K562 (cell line): ENCODE measurements at regions not wholly inside any gene's neighbourhood (a gene's known extent, or its start where the extent isn't known, plus 50 kb on each side); places are given as distances from the start of the nearest gene placed in this dataset.

Experiments used
- ATAC-seq: fragments of 200-7000 bp; cut with Tn5 transposase; 3 replicates; pipeline ENCODE4 v1.9.1; 2020; ENCODE audit warnings: moderate library complexity
- BruUV-seq: library from RNA; stranded (reverse); fragments of 400-500 nt; replicated peaks from 2 replicates; lab custom pipeline; 2021; lab: Mats Ljungman, UMichigan
- CTCF ChIA-PET: fragments of 300-600 bp; formaldehyde crosslinking; extraction: SDS; loops from one replicate; lab custom pipeline; 2021; ENCODE audit warnings: low intra/inter-chr PET ratio; lab: Yijun Ruan, JAX
- POLR2A ChIA-PET: fragments of 300-600, 350-650 bp; sonication (Branson Sonifier 250); formaldehyde crosslinking; extraction: SDS; loops from one replicate; lab custom pipeline; 2021; ENCODE audit warnings: antibody characterized with exemption, inconsistent platforms; lab: Yijun Ruan, JAX
- DNase-seq, 4 experiments: peaks; one replicate each; pipeline versions ENCODE4 v3.0.0 to v3.0.0-alpha.2; 2011 to 2018; ENCODE audit warnings: low spot score in 3 of 4, mixed read lengths in 3 of 4; ENCODE audit errors: extremely low read depth in 1 of 4
- FAIRE-seq: peaks from 2 replicates; lab custom pipeline; 2011; peaks lifted over from hg19 to GRCh38; lab: Jason Lieb, UNC
- H2AFZ ChIP-seq: 2 replicates; pipeline ENCODE4 v1.6.0; 2011; ENCODE audit warnings: low read depth, low read length, control low read depth, inconsistent platforms
- H3K27ac ChIP-seq: fragments of 200-600 bp; 3 replicates; pipeline ENCODE4 v1.8.0; 2011; ENCODE audit warnings: low read depth, mild to moderate bottlenecking, control low read depth, inconsistent platforms, low read length, moderate library complexity, mixed read lengths; ENCODE audit errors: extremely low read depth
- H3K27me3 ChIP-seq, 2 experiments: fragments of 300-600 bp in 1 of 2; 2 replicates in 1 of 2; 3 replicates in 1 of 2; pipeline versions ENCODE4 v1.6.0 to v1.8.0; 2011; ENCODE audit warnings: inconsistent platforms in 2 of 2, low read length in 2 of 2, mild to moderate bottlenecking in 1 of 2, mixed read lengths in 1 of 2, moderate library complexity in 1 of 2; ENCODE audit not compliant: control insufficient read depth in 2 of 2, insufficient read depth in 2 of 2
- H3K36me3 ChIP-seq: fragments of 300-600 bp; 3 replicates; pipeline ENCODE4 v1.8.0; 2011; ENCODE audit warnings: mild to moderate bottlenecking, low read length, inconsistent platforms; ENCODE audit not compliant: control insufficient read depth, insufficient read depth
- H3K4me1 ChIP-seq, 2 experiments: fragments of 200-600 bp in 1 of 2; replicated peaks in 1 of 2; 2 replicates in 1 of 2; 3 replicates in 1 of 2; pipeline versions ENCODE4 v1.5.1 to v1.8.0; 2011; ENCODE audit warnings: inconsistent platforms in 2 of 2, low read length in 2 of 2, mild to moderate bottlenecking in 1 of 2, mixed read lengths in 1 of 2, moderate library complexity in 1 of 2; ENCODE audit not compliant: control insufficient read depth in 2 of 2, insufficient read depth in 2 of 2
- H3K4me2 ChIP-seq: 2 replicates; pipeline ENCODE4 v1.6.1; 2011; ENCODE audit warnings: low read length, control low read depth, inconsistent platforms, mixed read lengths; ENCODE audit not compliant: insufficient read depth
- H3K4me3 ChIP-seq: fragments of 200-600 bp; sonication (generic), shearing (Covaris generic); 2 replicates; pipeline ENCODE4 v1.5.1; 2016; ENCODE audit warnings: control low read depth, inconsistent platforms
- H3K79me2 ChIP-seq: fragments of 200-600 bp; 3 replicates; pipeline ENCODE4 v1.8.0; 2011; ENCODE audit warnings: low read length, inconsistent platforms; ENCODE audit not compliant: control insufficient read depth, insufficient read depth
- H3K9ac ChIP-seq, 2 experiments: 2 replicates each; pipeline versions ENCODE4 v1.6.0 to v1.6.1; 2011; ENCODE audit warnings: low read depth in 2 of 2, low read length in 2 of 2, control low read depth in 1 of 2, inconsistent platforms in 1 of 2, mild to moderate bottlenecking in 1 of 2, mixed read lengths in 1 of 2; ENCODE audit not compliant: insufficient read depth in 1 of 2
- H3K9me1 ChIP-seq: one replicate; pipeline ENCODE4 v1.6.0; 2011; ENCODE audit warnings: inconsistent platforms, mild to moderate bottlenecking, low read length, moderate library complexity; ENCODE audit not compliant: control insufficient read depth, insufficient read depth
- H3K9me3 ChIP-seq: replicated peaks from 2 replicates; pipeline ENCODE4 v1.5.1; 2011; ENCODE audit warnings: low read depth, low read length, inconsistent platforms; ENCODE audit not compliant: control insufficient read depth, insufficient read depth
- H4K20me1 ChIP-seq: replicated peaks from 2 replicates; pipeline ENCODE4 v1.6.1; 2011; ENCODE audit warnings: low read length, inconsistent platforms, mixed read lengths; ENCODE audit not compliant: control insufficient read depth, insufficient read depth
- CBFA2T2 ChIP-seq: fragments of 450-650 bp; conservative IDR thresholded peaks from 2 replicates; pipeline ENCODE4 v1.6.1; 2017; ENCODE audit warnings: mild to moderate bottlenecking
- CBX5 ChIP-seq: IDR thresholded peaks from 2 replicates; pipeline ENCODE4 v1.6.1; 2014; ENCODE audit warnings: low read depth, borderline replicate concordance
- GATA2 ChIP-seq: sonication (generic); formaldehyde crosslinking; IDR thresholded peaks from 2 replicates; pipeline ENCODE4 v1.4.0; 2020; ENCODE audit warnings: mild to moderate bottlenecking, missing genetic modification reagents
- HDAC8 ChIP-seq: fragments of 450-650 bp; IDR thresholded peaks from 2 replicates; pipeline ENCODE4 v1.6.1; 2016; ENCODE audit warnings: mild to moderate bottlenecking, missing genetic modification characterization, moderate library complexity, missing compliant biosample characterization
- IRF2 ChIP-seq: sonication (generic); formaldehyde crosslinking; IDR thresholded peaks from 2 replicates; pipeline ENCODE4 v1.8.1; 2022; ENCODE audit warnings: mild to moderate bottlenecking, missing genetic modification reagents
- MCM2 ChIP-seq: fragments of 450-650 bp; IDR thresholded peaks from 2 replicates; pipeline ENCODE4 v1.6.1; 2017; ENCODE audit warnings: low read depth, mild to moderate bottlenecking
- NFE2 ChIP-seq: IDR thresholded peaks from 2 replicates; pipeline ENCODE4 v1.6.1; 2014; ENCODE audit warnings: antibody characterized with exemption, low read depth
- POLR2B ChIP-seq: fragments of 450-650 bp; IDR thresholded peaks from 2 replicates; pipeline ENCODE4 v1.6.1; 2018; ENCODE audit warnings: low read depth; ENCODE audit not compliant: partially characterized antibody
- POU5F1 ChIP-seq: fragments of 150-350 bp; IDR thresholded peaks from 2 replicates; pipeline ENCODE4 v1.6.1; 2014; ENCODE audit warnings: borderline replicate concordance, low read length, low read depth, mild to moderate bottlenecking; ENCODE audit not compliant: partially characterized antibody
- RFX1 ChIP-seq: fragments of 450-650 bp; IDR thresholded peaks from 2 replicates; pipeline ENCODE4 v1.6.1; 2016; ENCODE audit warnings: mild to moderate bottlenecking, moderate library complexity
- ZNF217 ChIP-seq: sonication (generic); formaldehyde crosslinking; IDR thresholded peaks from 2 replicates; pipeline ENCODE4 v1.8.0; 2022; ENCODE audit warnings: mild to moderate bottlenecking, missing genetic modification reagents
- ZNF408 ChIP-seq: fragments of 250-450 bp; sonication (Bioruptor Pico); IDR thresholded peaks from 2 replicates; pipeline ENCODE4 v1.4.0; 2020; ENCODE audit warnings: low read depth, mild to moderate bottlenecking, moderate library complexity
- ZNF76 ChIP-seq: fragments of 250-450 bp; sonication (Bioruptor Pico); IDR thresholded peaks from 2 replicates; pipeline ENCODE4 v1.4.0; 2020; ENCODE audit warnings: mild to moderate bottlenecking, moderate library complexity, borderline replicate concordance
- ZNF830 ChIP-seq: fragments of 250-450 bp; sonication (Bioruptor Pico); IDR thresholded peaks from 2 replicates; pipeline ENCODE4 v1.5.0; 2021; ENCODE audit warnings: mild to moderate bottlenecking
- WGBS: fragments of 100-300 bp; shearing (Covaris generic); methylation state at CpG from one replicate; pipeline ENCODE4 v1.1.6; 2016; ENCODE audit warnings: low coverage, mixed read lengths; ENCODE audit not compliant: insufficient coverage; ENCODE audit errors: missing lambda C conversion rate; 5-methylcytosine and 5-hydroxymethylcytosine counted together
- in situ Hi-C: fragments of 300-500 bp; cut with MboI; formaldehyde crosslinking; loops from 4 replicates; pipeline ENCODE4 v1.15.0; 2018; ENCODE audit warnings: inconsistent platforms, mixed read lengths
- intact Hi-C: fragments of 100-400 bp; cut with micrococcal nuclease; formaldehyde crosslinking; loops from 2 replicates; pipeline ENCODE4 v1.14.2; 2022
- TF ChIP-seq, protein P1 (sequence below), 2 experiments: fragments of 450-650 bp; formaldehyde crosslinking in 1 of 2; IDR thresholded peaks; 2 replicates each; pipeline versions ENCODE4 v1.4.0 to v1.6.1; 2014 to 2020; ENCODE audit warnings: mild to moderate bottlenecking in 2 of 2, borderline replicate concordance in 1 of 2, low read depth in 1 of 2

DNA sequence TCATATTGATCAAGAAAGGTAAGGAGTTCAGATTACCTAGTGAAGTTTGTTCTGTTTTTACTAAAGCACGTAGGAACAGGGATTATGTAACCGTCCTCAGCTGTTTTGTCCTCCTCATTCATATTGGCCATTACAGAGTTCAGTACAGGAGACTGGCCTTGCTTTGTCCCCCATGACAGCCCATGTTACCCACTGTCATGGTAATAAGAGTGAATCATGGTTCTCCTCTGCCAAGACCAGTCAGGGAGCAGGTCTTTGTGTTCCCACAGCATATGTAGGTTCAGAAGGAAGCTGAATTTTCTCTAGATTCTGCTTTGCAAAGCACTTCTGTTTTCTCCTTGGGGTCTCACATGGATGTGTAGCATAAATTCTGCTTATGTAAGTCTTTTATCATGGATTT, 106.2 kb upstream of the GPR141 start (continued):
- TF ChIP-seq IRF2 (CRISPR knock-in tag) (no peak), CBX5 (no peak), MCM2 (no peak)

DNA sequence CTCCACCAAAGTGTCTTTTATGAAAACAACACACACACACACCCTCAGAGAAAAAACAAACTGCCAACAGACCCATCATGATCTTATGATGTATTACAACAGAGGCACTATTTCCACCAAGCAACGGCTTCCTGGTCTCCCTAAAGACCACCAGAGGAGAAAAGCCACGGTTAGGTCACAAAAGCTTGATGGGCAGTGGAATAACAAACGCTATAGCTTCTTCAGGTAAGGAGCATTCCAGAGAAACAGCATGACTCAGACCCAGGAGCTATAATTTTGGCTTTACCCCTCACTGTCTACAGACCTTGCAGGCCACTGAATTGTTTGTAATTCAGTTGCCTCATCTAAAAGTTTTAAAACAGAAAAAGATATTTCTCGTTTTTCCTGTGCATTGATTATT, 105.7 kb upstream of the GPR141 start:
- DNase-seq = no peak
- ATAC-seq = no peak
- Histone ChIP-seq H3K9me3 (no peaks in the 10 kb centered on the region), H3K27ac (no peak overlapping the region), H3K4me2 (no peak overlapping the region), H3K4me3 (no peak overlapping the region), H2AFZ (no peak overlapping the region), H3K9me1 (no peaks in the 10 kb centered on the region), H3K36me3 (no peaks in the 10 kb centered on the region), H3K9ac (no peak overlapping the region), H3K4me1 (no peaks in the 10 kb centered on the region), H3K27me3 (no peaks in the 10 kb centered on the region), H4K20me1 (no peaks in the 10 kb centered on the region), H3K79me2 (no peaks in the 10 kb centered on the region)
- POLR2A ChIA-PET = no interaction called here
- CTCF ChIA-PET = interaction anchor here (0.6 kb wide), 1 partner anchor 17 kb away, joined by 3 read pairs; no protein-coding TSS in a partner anchor
- intact Hi-C loops = no loop called here
- in situ Hi-C loops = no loop called here
- FAIRE-seq = no peak
- 0% methylated on average over 4 of the region's 4 CpGs for WGBS
- no TSS peak for BruUV-seq
- no peak for TF ChIP-seq GATA2
- no peak for TF ChIP-seq CBFA2T2
- TF ChIP-seq ZNF830 (CRISPR knock-in tag) = no peak
- TF ChIP-seq ZNF76 (CRISPR knock-in tag) = no peak
- TF ChIP-seq, protein P1, sequence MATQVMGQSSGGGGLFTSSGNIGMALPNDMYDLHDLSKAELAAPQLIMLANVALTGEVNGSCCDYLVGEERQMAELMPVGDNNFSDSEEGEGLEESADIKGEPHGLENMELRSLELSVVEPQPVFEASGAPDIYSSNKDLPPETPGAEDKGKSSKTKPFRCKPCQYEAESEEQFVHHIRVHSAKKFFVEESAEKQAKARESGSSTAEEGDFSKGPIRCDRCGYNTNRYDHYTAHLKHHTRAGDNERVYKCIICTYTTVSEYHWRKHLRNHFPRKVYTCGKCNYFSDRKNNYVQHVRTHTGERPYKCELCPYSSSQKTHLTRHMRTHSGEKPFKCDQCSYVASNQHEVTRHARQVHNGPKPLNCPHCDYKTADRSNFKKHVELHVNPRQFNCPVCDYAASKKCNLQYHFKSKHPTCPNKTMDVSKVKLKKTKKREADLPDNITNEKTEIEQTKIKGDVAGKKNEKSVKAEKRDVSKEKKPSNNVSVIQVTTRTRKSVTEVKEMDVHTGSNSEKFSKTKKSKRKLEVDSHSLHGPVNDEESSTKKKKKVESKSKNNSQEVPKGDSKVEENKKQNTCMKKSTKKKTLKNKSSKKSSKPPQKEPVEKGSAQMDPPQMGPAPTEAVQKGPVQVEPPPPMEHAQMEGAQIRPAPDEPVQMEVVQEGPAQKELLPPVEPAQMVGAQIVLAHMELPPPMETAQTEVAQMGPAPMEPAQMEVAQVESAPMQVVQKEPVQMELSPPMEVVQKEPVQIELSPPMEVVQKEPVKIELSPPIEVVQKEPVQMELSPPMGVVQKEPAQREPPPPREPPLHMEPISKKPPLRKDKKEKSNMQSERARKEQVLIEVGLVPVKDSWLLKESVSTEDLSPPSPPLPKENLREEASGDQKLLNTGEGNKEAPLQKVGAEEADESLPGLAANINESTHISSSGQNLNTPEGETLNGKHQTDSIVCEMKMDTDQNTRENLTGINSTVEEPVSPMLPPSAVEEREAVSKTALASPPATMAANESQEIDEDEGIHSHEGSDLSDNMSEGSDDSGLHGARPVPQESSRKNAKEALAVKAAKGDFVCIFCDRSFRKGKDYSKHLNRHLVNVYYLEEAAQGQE (IDR thresholded peaks at IDR 0.05; ENCODE audit: borderline replicate concordance) = no peak
- TF ChIP-seq, protein P1 (CRISPR knock-in tag; IDR thresholded peaks at IDR 0.05; ENCODE audit: low read depth) = no peak
- TF ChIP-seq ZNF408 (CRISPR knock-in tag) = no peak
- no peak for TF ChIP-seq RFX1
- no peak for TF ChIP-seq POLR2B
- TF ChIP-seq HDAC8 (tag) = no peak
- TF ChIP-seq ZNF217 (CRISPR knock-in tag) = no peak
- no peak for TF ChIP-seq NFE2
- no peak for TF ChIP-seq POU5F1
